Esophagus squamous epithelium (tissue), 5 donors: ENCODE measurements at regions not wholly inside any gene's neighbourhood (a gene's known extent, or its start where the extent isn't known, plus 50 kb on each side); places are given as distances from the start of the nearest gene placed in this dataset.

Experiments
- DNase-seq: peaks from one replicate; lab custom pipeline; 2025; lab: John Stamatoyannopoulos, UW
- H3K27ac ChIP-seq, 4 donors: fragments of 200-600 bp; sonication (generic); one replicate each; pipeline ENCODE4 v1.5.1; 2016 to 2019; ENCODE audit warnings: mild to moderate bottlenecking in 1 of 4
- H3K27me3 ChIP-seq, 4 donors: fragments of 200-600 bp; sonication (generic); 1 replicate in 3 of 4; 2 replicates in 1 of 4; pipeline versions ENCODE4 v1.5.1 to v1.6.0; 2017 to 2021; ENCODE audit warnings: antibody characterized with exemption in 1 of 4
- H3K36me3 ChIP-seq, 3 donors: fragments of 200-600 bp; sonication (generic); one replicate each; pipeline ENCODE4 v1.5.1; 2016 to 2019
- H3K4me1 ChIP-seq, 3 donors: fragments of 200-600 bp; sonication (generic); one replicate each; pipeline ENCODE4 v1.5.1; 2017 to 2019
- H3K4me3 ChIP-seq, 4 donors: fragments of 200-600 bp; sonication (generic); 1 replicate in 3 of 4; 2 replicates in 1 of 4; pipeline ENCODE4 v1.5.1; 2016 to 2019; ENCODE audit warnings: mild to moderate bottlenecking in 2 of 4, moderate library complexity in 1 of 4
- H3K9me3 ChIP-seq, 3 donors: fragments of 200-600 bp; sonication (generic); one replicate each; pipeline ENCODE4 v1.5.1; 2016 to 2019
- CTCF ChIP-seq, 6 experiments: fragments of 450-650 bp in 4 of 6; fragments of 200-600 bp in 2 of 6; sonication (generic) in 2 of 6; IDR thresholded peaks; one replicate each; pipeline ENCODE4 v1.5.1; 2016 to 2019; ENCODE audit warnings: antibody characterized with exemption in 6 of 6, mild to moderate bottlenecking in 4 of 6, moderate library complexity in 4 of 6
- POLR2A ChIP-seq, 4 donors: fragments of 450-650 bp; IDR thresholded peaks; one replicate each; pipeline ENCODE4 v1.6.1; 2017; ENCODE audit warnings: antibody characterized with exemption in 4 of 4, mild to moderate bottlenecking in 4 of 4, moderate library complexity in 3 of 4
- WGBS, 2 donors: methylation state at CpG; one replicate each; pipeline ENCODE4 v1.1.5; 2018; 5-methylcytosine and 5-hydroxymethylcytosine counted together
- intact Hi-C: fragments of 100-400 bp; cut with DNase I; formaldehyde crosslinking; loops from one replicate; pipeline ENCODE4 v1.15.0; 2022
- donor health status: DM: yes; HTN: yes; CAD: no.

GRCh38 chr17:77449908-77450741, 309.4 kb downstream of the SEC14L1 start:
- Histone ChIP-seq H3K4me3 (peak overlapping the region; percentile 37 to 67 (median 56)), H3K4me1 (peaks cover 81 to 97% (median 83%) of the 10 kb centered on the region in 3 donors), H3K9me3 (no peaks in the 10 kb centered on the region), H3K36me3 (peaks cover 0 to 6% (median 0%) of the 10 kb centered on the region in 3 donors), H3K27ac (peak overlapping the region; percentile 84 to 94 (median 91)), H3K27me3 (no peaks in the 10 kb centered on the region)
- WGBS, 2 donors: 21 to 24% methylated on average over 14 to 17 of the region's 23 CpGs
- TF ChIP-seq CTCF (IDR thresholded peaks at IDR 0.05) (no peak), POLR2A (IDR thresholded peaks at IDR 0.05) (peak in 1 of 4 donors; percentile 10)
- no peak for DNase-seq
- intact Hi-C loops: no loop called here

GRCh38 chr17:77450742-77451244, 310.0 kb downstream of the SEC14L1 start:
- Histone ChIP-seq H3K36me3 (peaks cover 0 to 6% (median 0%) of the 10 kb centered on the region in 3 donors), H3K9me3 (no peaks in the 10 kb centered on the region), H3K4me3 (peak overlapping the region; percentile 37 to 67 (median 56)), H3K27ac (peak overlapping the region; percentile 84 to 94 (median 91)), H3K4me1 (peaks cover 79 to 97% (median 80%) of the 10 kb centered on the region in 3 donors), H3K27me3 (no peaks in the 10 kb centered on the region)
- WGBS, 2 donors: 3 to 25% methylated on average over 2 to 6 of the region's 9 CpGs
- intact Hi-C loops: no loop called here
- TF ChIP-seq CTCF (IDR thresholded peaks at IDR 0.05) (no peak), POLR2A (IDR thresholded peaks at IDR 0.05) (no peak)
- DNase-seq: no peak

GRCh38 chr17:77451245-77451893, 310.6 kb downstream of the SEC14L1 start:
- H3K27ac ChIP-seq: peak overlapping the region; percentile 84 to 94 (median 91)
- no peaks in the 10 kb centered on the region for H3K9me3 ChIP-seq
- TF ChIP-seq CTCF (IDR thresholded peaks at IDR 0.05): no peak
- TF ChIP-seq POLR2A (IDR thresholded peaks at IDR 0.05): peak in 2 of 4 donors; percentile 35 to 60
- H3K4me3 ChIP-seq: peak overlapping the region; percentile 37 to 67 (median 56)
- peaks cover 0 to 6% (median 0%) of the 10 kb centered on the region in 3 donors for H3K36me3 ChIP-seq
- WGBS, 2 donors: 0% methylated on average over 10 to 11 of the region's 44 CpGs
- no peak for DNase-seq
- H3K27me3 ChIP-seq: no peaks in the 10 kb centered on the region
- intact Hi-C loops: no loop called here
- H3K4me1 ChIP-seq: peaks cover 75 to 97% (median 81%) of the 10 kb centered on the region in 3 donors

- peak overlapping the region; percentile 37 to 67 (median 56) for H3K4me3 ChIP-seq
- peaks cover 0 to 6% (median 0%) of the 10 kb centered on the region in 3 donors for H3K36me3 ChIP-seq
- H3K27me3 ChIP-seq: no peaks in the 10 kb centered on the region
- peaks cover 67 to 97% (median 78%) of the 10 kb centered on the region in 3 donors for H3K4me1 ChIP-seq
- peak in 2 of 4 donors; percentile 50 to 70 for TF ChIP-seq POLR2A (IDR thresholded peaks at IDR 0.05)
- no peak for TF ChIP-seq CTCF (IDR thresholded peaks at IDR 0.05)
- DNase-seq: no peak
- no peaks in the 10 kb centered on the region for H3K9me3 ChIP-seq
- peak overlapping the region; percentile 84 to 94 (median 91) for H3K27ac ChIP-seq
- WGBS, 2 donors: 2 to 9% methylated on average over 8 to 15 of the region's 30 CpGs
- intact Hi-C loops: no loop called here
Measured at GRCh38 chr17:77451894-77452852, 311.4 kb downstream of the SEC14L1 start.
